ENCODE measurements at regions not wholly inside any gene's neighbourhood (a gene's known extent, or its start where the extent isn't known, plus 50 kb on each side); places are given as distances from the start of the nearest gene placed in this dataset.

DNA sequence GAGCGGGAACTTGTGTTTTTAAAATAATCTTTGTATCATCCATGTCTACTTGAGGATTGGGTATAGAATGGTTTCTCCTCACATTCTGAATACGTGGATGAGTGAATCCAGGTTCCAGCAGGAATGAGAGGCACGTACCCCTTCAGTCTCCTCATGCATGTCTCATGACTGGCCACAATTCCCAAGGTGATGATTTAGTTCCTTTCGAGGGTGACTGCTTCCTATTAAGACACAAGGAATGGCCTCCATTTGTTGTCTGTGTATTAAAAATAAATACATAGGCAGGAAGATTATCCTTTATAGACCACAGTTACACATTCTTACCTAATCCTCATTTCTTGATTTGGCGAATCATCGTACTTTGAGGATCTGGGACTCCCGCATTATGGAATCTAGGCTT lies 217.0 kb upstream of the LRIG1 start:
- TF ChIP-seq, protein P1, sequence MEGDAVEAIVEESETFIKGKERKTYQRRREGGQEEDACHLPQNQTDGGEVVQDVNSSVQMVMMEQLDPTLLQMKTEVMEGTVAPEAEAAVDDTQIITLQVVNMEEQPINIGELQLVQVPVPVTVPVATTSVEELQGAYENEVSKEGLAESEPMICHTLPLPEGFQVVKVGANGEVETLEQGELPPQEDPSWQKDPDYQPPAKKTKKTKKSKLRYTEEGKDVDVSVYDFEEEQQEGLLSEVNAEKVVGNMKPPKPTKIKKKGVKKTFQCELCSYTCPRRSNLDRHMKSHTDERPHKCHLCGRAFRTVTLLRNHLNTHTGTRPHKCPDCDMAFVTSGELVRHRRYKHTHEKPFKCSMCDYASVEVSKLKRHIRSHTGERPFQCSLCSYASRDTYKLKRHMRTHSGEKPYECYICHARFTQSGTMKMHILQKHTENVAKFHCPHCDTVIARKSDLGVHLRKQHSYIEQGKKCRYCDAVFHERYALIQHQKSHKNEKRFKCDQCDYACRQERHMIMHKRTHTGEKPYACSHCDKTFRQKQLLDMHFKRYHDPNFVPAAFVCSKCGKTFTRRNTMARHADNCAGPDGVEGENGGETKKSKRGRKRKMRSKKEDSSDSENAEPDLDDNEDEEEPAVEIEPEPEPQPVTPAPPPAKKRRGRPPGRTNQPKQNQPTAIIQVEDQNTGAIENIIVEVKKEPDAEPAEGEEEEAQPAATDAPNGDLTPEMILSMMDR (conservative IDR thresholded peaks at IDR 0.05): no peak
- peaks cover 16% of the 10 kb centered on the region for H3K4me1 Mint-ChIP-seq
- no peak for DNase-seq (ENCODE audit: low read depth, low spot score)
- no peaks in the 10 kb centered on the region for H3K36me3 Mint-ChIP-seq (ENCODE audit: low read depth)
- H3K9me3 Mint-ChIP-seq: peaks cover 14% of the 10 kb centered on the region
- no peaks in the 10 kb centered on the region for H3K27me3 Mint-ChIP-seq (ENCODE audit: low read depth)
- no peak overlapping the region for H3K27ac Mint-ChIP-seq (ENCODE audit: unreplicated experiment)
- no peak overlapping the region for H3K4me3 Mint-ChIP-seq

DNA sequence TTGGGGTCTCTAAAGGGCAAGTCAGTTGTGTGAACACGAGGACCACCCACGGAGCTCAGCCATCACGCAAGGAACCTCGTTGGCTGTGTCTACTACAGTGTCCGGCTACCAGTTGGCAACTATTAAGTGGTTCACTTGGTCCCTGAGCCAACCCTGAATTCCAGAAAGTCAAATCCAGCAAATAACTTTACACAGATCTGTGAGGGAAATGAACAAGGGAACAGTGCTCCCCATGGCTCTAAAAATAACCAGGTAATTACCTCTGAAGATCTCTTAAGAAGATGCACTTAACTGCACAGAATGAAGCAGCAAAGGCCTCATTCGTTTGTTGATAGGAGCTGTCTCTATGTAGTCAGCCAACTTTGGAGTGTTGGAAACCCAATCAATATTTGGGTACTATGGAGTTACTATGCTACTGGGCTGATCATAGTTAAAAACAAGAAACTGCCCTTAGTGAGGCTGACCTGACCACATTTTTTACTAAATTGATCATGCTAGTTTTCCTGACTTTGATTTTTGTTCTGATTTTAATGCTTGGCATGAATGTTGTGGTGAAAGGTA lies 219.1 kb upstream of the LRIG1 start:
- no peak for DNase-seq (ENCODE audit: low read depth, low spot score)

DNA sequence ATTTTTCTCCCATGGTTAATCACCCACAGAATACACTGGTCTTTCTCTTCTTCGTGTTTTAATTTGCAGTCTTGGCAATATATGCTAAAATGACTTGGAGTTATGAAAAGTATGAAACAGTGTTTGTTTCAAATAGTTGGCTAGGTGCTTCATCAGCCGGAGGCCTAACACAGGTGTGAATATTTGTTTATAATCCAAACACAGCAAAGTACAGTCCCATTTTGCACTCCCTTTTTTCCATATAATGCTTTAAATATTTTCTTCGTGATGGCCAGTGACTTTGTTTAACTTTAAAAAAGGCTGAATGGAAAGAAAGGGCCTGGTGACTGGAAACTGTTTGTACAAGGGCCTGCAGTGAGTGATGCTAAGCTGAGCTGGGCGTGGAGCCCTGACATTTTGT lies 219.7 kb upstream of the LRIG1 start:
- H3K4me3 Mint-ChIP-seq: no peak overlapping the region
- H3K27me3 Mint-ChIP-seq (ENCODE audit: low read depth): no peaks in the 10 kb centered on the region
- TF ChIP-seq, protein P1 (conservative IDR thresholded peaks at IDR 0.05): no peak
- H3K36me3 Mint-ChIP-seq (ENCODE audit: low read depth): no peaks in the 10 kb centered on the region
- no peak overlapping the region for H3K27ac Mint-ChIP-seq (ENCODE audit: unreplicated experiment)
- no peak for DNase-seq (ENCODE audit: low read depth, low spot score)
- H3K4me1 Mint-ChIP-seq: peaks cover 21% of the 10 kb centered on the region
- peaks cover 14% of the 10 kb centered on the region for H3K9me3 Mint-ChIP-seq

More for the DNA sequence above, 219.1 kb upstream of the LRIG1 start:
- Mint-ChIP-seq H3K4me1 (peaks cover 21% of the 10 kb centered on the region), H3K36me3 (ENCODE audit: low read depth) (no peaks in the 10 kb centered on the region), H3K4me3 (no peak overlapping the region), H3K27me3 (ENCODE audit: low read depth) (no peaks in the 10 kb centered on the region), H3K9me3 (peaks cover 14% of the 10 kb centered on the region), H3K27ac (ENCODE audit: unreplicated experiment) (no peak overlapping the region)
- TF ChIP-seq, protein P1 (conservative IDR thresholded peaks at IDR 0.05): no peak

DNA sequence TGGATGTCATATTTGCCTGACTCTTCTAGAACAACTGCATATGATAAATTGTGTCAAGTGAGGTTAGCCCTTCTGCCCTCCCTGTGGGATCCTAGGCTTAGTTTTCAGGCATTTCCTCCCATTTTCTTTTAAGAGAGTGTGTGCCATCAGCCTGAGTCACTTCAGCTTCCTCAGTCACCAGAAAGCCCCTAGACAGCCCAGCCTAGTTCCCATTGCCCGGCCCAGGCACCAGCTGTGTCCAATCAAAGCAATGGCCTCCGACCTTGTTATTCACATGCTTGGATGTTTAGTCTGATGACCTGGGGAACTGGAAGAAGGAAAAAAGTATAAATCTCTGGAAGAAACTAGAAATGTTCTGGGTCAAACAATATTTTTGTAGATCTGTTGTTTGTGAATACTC lies 221.9 kb upstream of the LRIG1 start:
- Mint-ChIP-seq H3K4me3 (no peak overlapping the region), H3K27me3 (ENCODE audit: low read depth) (no peaks in the 10 kb centered on the region), H3K9me3 (peaks cover 11% of the 10 kb centered on the region), H3K36me3 (ENCODE audit: low read depth) (no peaks in the 10 kb centered on the region), H3K4me1 (peaks cover 21% of the 10 kb centered on the region), H3K27ac (ENCODE audit: unreplicated experiment) (no peak overlapping the region)
- DNase-seq (ENCODE audit: low read depth, low spot score): no peak
- TF ChIP-seq, protein P1 (conservative IDR thresholded peaks at IDR 0.05): no peak

DNA sequence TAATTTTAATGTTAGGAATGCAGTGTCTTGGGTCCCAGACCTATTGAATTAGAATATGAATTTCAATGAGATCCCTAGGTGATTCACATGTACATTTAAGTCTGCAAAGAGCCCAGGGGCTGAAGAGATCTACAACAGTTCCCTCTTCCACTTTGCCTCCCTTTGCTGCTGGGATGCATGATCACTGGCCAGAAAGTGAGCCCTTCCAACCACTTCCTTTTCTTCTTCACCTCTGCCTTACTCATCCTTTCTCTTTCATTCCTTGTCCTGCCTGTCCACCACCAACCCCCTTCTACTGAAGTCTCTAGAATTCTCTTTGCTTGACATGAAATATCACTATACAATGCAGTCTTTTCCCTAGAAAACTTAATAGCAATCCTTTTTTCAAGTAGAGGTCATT lies 222.4 kb upstream of the LRIG1 start:
- Mint-ChIP-seq H3K4me3 (no peak overlapping the region), H3K36me3 (ENCODE audit: low read depth) (no peaks in the 10 kb centered on the region), H3K27ac (ENCODE audit: unreplicated experiment) (no peak overlapping the region), H3K9me3 (peaks cover 8% of the 10 kb centered on the region), H3K4me1 (peaks cover 21% of the 10 kb centered on the region), H3K27me3 (ENCODE audit: low read depth) (no peaks in the 10 kb centered on the region)
- TF ChIP-seq, protein P1 (conservative IDR thresholded peaks at IDR 0.05): no peak
- no peak for DNase-seq (ENCODE audit: low read depth, low spot score)
